ENCODE measurements at regions not wholly inside any gene's neighbourhood (a gene's known extent, or its start where the extent isn't known, plus 50 kb on each side); places are given as distances from the start of the nearest gene placed in this dataset.

DNA sequence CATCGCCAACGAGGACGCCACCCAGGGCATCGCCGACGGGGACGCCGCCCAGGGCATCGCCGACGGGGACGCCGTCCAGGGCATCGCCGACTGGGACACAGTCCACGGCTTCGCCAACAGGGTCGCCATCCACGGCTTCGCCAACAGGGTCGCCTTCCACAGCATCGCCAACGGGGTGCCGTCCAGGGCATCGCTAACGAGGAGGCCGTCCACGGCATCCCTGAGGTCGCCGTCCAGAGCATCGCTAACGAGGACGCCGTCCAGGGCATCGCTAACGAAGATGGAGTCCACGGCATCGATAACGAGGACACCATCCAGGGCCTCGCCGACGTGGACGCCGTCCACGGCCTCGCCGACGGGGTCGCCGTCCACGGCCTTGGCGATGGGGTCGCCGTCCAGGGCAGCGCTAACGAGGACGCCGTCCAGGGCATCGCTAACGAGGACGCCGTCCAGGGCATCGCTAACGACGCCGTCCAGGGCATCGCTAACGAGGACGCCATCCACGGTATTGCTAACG, 947.8 kb downstream of the TUBA3C start:
- Histone ChIP-seq H3K79me2 (ENCODE audit: control insufficient read depth in 1 of 2, insufficient read depth in 2 of 2, low read length in 2 of 2) (no peaks in the 10 kb centered on the region), H3K27me3 (replicated peaks in 1 of 4; ENCODE audit: control insufficient read depth in 3 of 4, extremely low read depth in 1 of 4, insufficient read depth in 3 of 4, low read length in 3 of 4) (no peaks in the 10 kb centered on the region), H3K18ac (ENCODE audit: extremely low read depth, low read length) (no peak overlapping the region), H4K5ac (ENCODE audit: insufficient read length, low read depth, low read length) (no peak overlapping the region), H2AFZ (ENCODE audit: low read length) (no peak overlapping the region), H3K9me3 (ENCODE audit: insufficient read depth in 2 of 2, low read depth in 1 of 2, low read length in 1 of 2) (peaks cover 63 to 72% of the 10 kb centered on the region in 2 experiments), H4K8ac (ENCODE audit: extremely low read depth, insufficient read depth, low read length) (no peak overlapping the region), H3K36me3 (ENCODE audit: control insufficient read depth in 2 of 4, insufficient read depth in 4 of 4, low read length in 3 of 4) (peaks cover 0 to 6% (median 0%) of the 10 kb centered on the region in 4 experiments; a peak in 1 of 8 replicates), H3K79me1 (ENCODE audit: low read depth, low read length) (no peaks in the 10 kb centered on the region), H3K27ac (ENCODE audit: low read depth, low read length) (no peak overlapping the region), H2BK5ac (ENCODE audit: low read depth, low read length) (no peak overlapping the region), H3K14ac (ENCODE audit: insufficient read length) (no peak overlapping the region), H2BK12ac (ENCODE audit: low read depth, low read length) (no peak overlapping the region), H3K4me2 (ENCODE audit: insufficient read depth in 1 of 2, low read depth in 2 of 2, low read length in 2 of 2) (no peak overlapping the region), H2BK120ac (replicated peaks; ENCODE audit: low read depth, low read length) (no peak overlapping the region), H3K9ac (replicated peaks in 1 of 4; ENCODE audit: extremely low read depth in 1 of 4, low read depth in 3 of 4, low read length in 3 of 4) (no peak overlapping the region), H3K23me2 (ENCODE audit: low read depth, low read length) (no peaks in the 10 kb centered on the region), H4K91ac (replicated peaks; ENCODE audit: insufficient read length, low read length) (no peak overlapping the region), H2BK15ac (ENCODE audit: low read length) (no peak overlapping the region), H3K4me1 (replicated peaks in 1 of 4; ENCODE audit: control insufficient read depth in 3 of 4, insufficient read depth in 4 of 4, low read length in 3 of 4) (no peaks in the 10 kb centered on the region), H3K23ac (ENCODE audit: insufficient read length) (no peak overlapping the region), H4K20me1 (replicated peaks in 1 of 2; ENCODE audit: control insufficient read depth in 1 of 2, insufficient read depth in 2 of 2, low read length in 2 of 2) (no peaks in the 10 kb centered on the region), H2AK5ac (ENCODE audit: low read depth, low read length) (no peak overlapping the region), H3K4me3 (ENCODE audit: extremely low read depth in 1 of 4, insufficient read depth in 2 of 4, low read depth in 3 of 4, low read length in 4 of 4) (no peak overlapping the region), H3K4ac (replicated peaks; ENCODE audit: insufficient read length, low read depth, low read length) (no peak overlapping the region), H3K56ac (replicated peaks; ENCODE audit: insufficient read length, low read depth, low read length) (no peak overlapping the region), H2BK20ac (ENCODE audit: low read length) (no peak overlapping the region)
- DNase-seq (ENCODE audit: low read depth in 1 of 2, low spot score in 2 of 2) = no peak
- no peak for TF ChIP-seq SIRT6 (IDR thresholded peaks at IDR 0.05; ENCODE audit: low read length)
- TF ChIP-seq, protein P1, sequence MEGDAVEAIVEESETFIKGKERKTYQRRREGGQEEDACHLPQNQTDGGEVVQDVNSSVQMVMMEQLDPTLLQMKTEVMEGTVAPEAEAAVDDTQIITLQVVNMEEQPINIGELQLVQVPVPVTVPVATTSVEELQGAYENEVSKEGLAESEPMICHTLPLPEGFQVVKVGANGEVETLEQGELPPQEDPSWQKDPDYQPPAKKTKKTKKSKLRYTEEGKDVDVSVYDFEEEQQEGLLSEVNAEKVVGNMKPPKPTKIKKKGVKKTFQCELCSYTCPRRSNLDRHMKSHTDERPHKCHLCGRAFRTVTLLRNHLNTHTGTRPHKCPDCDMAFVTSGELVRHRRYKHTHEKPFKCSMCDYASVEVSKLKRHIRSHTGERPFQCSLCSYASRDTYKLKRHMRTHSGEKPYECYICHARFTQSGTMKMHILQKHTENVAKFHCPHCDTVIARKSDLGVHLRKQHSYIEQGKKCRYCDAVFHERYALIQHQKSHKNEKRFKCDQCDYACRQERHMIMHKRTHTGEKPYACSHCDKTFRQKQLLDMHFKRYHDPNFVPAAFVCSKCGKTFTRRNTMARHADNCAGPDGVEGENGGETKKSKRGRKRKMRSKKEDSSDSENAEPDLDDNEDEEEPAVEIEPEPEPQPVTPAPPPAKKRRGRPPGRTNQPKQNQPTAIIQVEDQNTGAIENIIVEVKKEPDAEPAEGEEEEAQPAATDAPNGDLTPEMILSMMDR (IDR thresholded peaks at IDR 0.05; ENCODE audit: control extremely low read depth in 1 of 3, insufficient read depth in 1 of 3, low read depth in 1 of 3, low read length in 3 of 3) = no peak
- TF ChIP-seq CHD1 (IDR thresholded peaks at IDR 0.05; ENCODE audit: low read depth, low read length) = no peak
- TF ChIP-seq, protein P2, sequence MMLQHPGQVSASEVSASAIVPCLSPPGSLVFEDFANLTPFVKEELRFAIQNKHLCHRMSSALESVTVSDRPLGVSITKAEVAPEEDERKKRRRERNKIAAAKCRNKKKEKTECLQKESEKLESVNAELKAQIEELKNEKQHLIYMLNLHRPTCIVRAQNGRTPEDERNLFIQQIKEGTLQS (IDR thresholded peaks at IDR 0.05; ENCODE audit: insufficient read depth, low read depth, low read length) = no peak
- no peak for TF ChIP-seq ASH2L (IDR thresholded peaks at IDR 0.05; ENCODE audit: low read length)
- no peak for TF ChIP-seq HDAC6 (IDR thresholded peaks at IDR 0.05; ENCODE audit: low read depth, low read length)
- TF ChIP-seq RNF2 (IDR thresholded peaks at IDR 0.05; ENCODE audit: borderline replicate concordance, low read depth, low read length, missing control alignments, poor library complexity, severe bottlenecking) = no peak
- no peak for TF ChIP-seq TBP (IDR thresholded peaks at IDR 0.05; ENCODE audit: low read depth, low read length)
- ChIA-PET POLR2A (ENCODE audit: partially characterized antibody) (no interaction called here), CTCF (ENCODE audit: partially characterized antibody) (no interaction called here)
- 96% methylated on average over 61 of the region's 71 CpGs; no CpG with 5 or more reads in 1 of the 2 experiments for WGBS, 2 experiments (ENCODE audit: extremely low coverage in 1 of 2, insufficient coverage in 1 of 2, insufficient read length in 1 of 2, insufficient replicate concordance in 2 of 2, low coverage in 1 of 2, low lambda C conversion rate in 2 of 2, missing lambda C conversion rate in 1 of 2)
- FAIRE-seq = no peak
